Stimulated activated CD8-positive, alpha-beta memory T cell treated with anti-CD3 and anti-CD28 coated beads, Interleukin-2, amount 100 ng/mL, for 48 hours (primary cell): ENCODE measurements at regions not wholly inside any gene's neighbourhood (a gene's known extent, or its start where the extent isn't known, plus 50 kb on each side); places are given as distances from the start of the nearest gene placed in this dataset.

Experiments used
- DNase-seq, 2 donors: peaks; one replicate each; pipeline ENCODE4 v3.0.0-alpha.2; 2020; ENCODE audit warnings: low read depth in 2 of 2

DNA sequence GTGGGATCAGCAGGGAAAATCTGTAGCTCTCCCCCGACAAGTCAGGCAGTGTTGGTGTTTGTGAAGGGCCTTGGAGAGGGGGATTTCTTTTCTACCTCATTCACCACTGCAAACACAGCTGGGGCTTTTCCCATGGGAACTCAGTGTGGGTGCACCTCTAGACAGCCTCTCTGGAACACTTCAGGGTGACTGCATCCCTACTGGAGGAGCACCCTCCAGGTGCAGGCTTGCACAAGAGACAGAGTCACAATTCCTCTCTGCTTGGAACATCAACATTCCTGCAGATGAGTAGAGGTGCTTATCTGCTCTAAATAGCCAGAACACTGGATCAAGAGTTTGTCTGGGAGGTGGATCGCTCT lies 72.7 kb upstream of the AKAP13 start:
- no peak for DNase-seq

DNA sequence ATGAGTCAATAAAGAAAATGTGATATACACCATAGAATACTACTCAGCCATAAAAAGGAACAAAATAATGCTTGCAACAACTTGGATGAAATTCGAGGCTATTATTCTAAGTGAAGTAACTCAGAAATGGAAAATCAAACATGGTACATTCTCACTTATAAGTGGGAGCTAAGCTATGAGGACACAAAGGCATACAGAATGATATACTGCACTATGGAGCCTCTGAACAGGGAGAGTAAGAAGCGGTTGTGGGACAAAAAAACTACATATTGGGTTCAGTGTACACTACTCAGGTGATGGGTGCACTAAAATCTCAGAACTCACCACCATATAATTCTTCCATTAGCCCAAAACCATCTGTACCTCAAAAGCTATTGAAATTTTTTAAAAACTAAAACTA lies 68.8 kb upstream of the AKAP13 start:
- no peak for DNase-seq

DNA sequence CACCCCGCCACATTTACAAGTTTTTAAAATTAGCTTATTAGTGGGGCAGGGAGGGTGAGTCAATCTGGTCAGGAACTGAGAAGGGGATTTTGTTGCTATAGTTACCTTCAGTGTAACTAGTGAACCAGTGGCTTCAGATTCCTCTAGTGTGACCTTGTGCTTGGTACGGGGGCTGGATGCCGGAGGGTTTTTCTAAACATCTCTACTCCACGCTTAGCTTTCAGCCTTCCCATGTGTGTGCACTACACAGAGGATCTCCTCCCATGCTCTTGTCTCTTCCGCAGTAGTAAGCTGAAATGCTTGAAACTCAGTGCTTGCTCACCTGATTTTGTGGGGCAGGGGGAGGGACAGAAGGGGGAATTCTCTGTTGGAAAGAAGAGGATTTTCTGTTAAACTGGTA lies 67.9 kb upstream of the AKAP13 start:
- no peak for DNase-seq

DNA sequence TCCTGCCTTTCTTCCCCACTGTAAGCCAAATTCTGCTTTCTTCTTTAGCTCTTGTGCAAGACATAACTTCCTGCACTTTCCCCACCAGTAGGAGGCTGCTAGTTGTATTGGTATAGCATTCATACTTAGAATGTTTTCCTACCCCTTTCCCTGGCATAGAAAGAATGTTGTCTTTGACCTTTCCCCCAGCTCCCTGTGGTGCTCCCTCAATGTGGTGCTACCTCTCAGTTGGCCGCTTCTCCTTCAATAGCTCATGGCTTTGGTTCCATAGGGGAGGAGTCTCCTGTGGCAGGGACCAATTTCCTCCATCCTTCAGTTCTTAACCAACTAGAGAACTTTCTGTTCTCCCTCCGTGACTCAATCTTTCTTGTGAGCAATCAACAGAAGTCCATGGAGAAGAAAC lies 67.5 kb upstream of the AKAP13 start:
- no peak for DNase-seq

DNA sequence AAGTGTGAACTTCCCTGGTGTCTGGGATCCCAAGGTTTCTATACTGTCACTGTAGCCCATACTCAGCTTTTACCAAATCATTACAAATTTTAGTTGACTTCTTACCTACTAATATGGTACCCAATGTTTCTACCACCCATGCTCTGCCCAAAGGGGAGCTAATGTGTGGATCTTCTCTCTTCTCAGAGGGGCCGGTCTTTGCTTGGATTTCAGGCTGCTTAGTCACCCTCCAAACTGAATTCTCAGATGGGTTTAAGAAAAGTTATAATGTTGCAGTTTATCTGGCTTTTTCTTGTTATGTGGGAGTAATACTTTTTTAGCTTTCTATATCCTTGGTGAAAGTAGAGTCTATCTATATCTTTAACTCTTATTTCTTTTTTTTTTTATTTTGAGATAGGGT lies 67.1 kb upstream of the AKAP13 start:
- DNase-seq, result no peak

DNA sequence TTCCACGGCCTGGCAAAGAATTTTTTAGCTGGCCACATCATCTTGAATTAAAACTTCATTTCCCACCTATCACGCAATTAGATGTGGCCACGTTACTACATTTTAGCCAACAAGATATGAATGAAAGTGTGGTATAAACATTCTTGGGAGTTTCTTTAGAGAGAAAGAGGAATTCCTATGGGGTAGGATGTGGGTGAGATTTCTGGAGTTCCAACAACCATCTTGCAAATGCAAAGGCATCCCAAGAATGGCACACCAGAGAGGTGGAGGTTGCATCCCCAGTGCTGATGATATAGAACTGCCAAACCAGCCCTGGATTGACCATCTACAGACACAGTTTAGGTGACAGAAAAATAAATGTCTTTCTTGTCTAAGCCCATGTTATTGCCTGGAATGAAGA lies 66.3 kb upstream of the AKAP13 start:
- DNase-seq, result no peak

DNA sequence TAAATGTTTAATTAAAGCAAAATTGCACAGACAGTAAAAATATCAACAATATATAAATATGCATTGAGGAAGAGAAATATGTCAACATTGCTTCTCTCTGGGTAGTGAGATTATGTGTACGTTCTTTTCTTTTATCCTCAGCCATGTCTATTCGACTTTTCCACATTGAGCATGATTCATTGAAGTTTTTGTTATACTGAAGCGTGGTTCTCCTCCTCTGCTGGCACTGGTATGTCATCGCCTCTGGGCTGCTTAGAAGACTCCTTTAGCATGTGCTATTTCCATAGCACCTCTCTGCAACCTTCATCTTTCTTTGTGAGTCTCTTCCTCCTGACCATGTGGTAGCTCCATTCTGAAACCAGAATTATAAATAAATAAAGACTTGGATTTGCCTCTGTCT lies 65.8 kb upstream of the AKAP13 start:
- no peak for DNase-seq

DNA sequence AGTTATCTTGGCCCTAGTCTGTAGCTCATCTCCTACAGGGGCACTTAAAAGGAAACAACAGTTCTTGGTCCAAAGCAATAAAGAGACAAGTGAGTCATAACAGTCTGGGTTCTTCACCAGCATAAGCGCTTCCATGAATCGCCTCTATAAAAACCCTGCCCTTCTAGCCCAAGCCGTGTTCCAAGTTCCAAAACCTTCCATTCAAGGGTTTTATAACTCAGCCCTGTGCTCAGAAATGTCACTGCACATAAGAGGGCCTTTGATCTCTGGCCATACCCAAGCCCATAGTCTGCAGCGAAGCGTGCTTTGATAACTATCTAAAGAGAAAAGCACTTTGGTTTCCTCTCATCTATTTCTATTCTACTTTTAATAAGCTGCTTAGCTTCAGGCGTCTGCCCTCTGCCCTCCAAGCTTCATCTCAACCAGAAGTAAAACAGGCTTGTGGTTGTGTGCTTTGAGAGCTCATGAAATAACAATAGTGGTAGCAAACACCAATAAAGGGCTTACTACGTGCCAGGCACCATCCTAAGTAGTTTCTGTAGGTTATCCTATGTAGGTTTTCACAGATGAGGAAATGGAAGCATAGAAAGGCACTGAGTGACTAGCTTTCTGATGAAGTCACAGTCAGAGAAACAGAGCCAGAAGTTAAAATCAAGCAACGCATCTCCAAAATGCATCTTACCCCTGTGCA lies 64.0 kb upstream of the AKAP13 start:
- DNase-seq, result no peak

DNA sequence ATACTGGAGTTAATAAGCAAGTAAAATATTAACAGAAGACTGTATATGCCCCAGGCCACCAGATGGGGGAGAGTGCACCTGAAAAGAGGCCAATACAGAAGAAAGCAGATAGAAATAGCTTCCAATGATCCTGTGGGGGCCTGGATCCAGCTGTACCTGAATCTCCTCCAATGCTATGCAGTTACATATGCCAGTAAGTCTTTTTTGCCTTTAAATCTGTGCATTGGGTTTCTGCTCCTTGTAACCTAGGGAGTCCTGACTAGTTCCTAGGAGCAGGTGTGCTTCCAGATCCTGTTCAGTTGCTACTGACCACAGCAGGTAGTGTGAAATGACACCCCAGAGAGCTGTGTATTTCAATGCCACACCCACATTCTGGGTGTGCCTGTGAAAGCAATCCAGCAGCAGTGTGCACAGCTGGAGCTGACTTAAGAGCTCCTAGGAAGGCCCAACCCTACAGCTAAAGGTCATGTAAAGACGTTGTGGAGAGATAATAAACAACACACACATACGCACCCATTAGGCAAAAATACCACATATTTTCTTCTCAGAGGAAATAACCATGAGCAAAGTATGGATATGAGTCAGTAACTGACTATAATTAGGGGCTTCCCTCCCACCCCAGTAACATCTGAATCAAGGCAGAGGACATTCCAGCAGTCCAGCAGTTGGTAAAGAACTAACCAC lies 62.2 kb upstream of the AKAP13 start:
- no peak for DNase-seq

DNA sequence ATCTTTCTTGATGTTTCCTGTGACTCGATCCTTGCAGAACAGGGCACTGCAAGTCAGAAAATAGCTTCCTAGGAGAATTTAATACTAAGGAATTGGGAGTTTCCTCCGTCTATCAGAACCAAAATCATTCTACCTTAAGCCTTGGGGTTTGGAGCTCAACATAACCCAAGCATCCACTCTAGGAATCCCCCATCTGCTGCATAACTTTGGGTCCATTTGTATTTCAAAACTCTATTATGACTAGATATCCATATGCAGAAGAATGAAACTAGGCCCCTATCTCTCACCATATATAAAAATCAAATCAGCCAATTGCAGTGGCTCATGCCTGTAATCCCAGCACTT lies 61.7 kb upstream of the AKAP13 start:
- DNase-seq, result no peak

DNA sequence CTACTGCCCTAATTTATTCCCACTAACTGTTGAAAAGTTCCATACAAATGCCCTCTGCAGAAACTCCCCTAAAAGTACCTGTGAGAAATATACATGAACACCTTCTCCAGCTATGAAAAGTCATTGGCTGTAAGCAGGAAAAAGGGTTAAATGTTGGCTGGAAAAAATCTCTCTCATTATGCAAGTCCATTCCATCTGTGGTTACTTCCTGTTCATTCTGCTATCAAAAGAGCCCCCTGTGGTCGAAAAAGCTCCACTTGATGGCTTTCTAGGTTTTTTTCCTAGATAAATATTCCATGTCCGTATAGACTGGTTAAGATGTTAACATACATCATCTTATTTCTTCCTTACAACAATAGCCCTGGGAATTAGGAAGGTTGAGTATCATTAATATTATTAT lies 56.2 kb upstream of the AKAP13 start:
- DNase-seq, result no peak

DNA sequence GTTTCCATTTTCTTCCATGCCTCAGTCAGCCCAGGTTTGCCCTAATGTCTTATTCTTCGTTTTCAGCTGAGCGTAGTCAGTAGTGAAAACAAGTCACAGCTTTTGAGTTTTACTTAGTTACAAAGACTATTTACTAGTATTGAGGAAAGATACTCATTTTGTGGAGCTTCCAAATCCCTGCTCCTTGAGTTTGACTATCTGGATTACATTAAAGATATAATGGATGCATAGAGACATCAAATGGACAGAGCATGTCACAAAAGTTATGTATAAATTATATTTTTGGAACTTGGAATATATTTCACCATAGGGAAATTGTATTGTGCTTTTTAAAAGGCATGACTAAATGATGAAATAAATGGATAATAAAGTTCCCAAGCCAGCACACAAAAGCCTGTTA lies 54.6 kb upstream of the AKAP13 start:
- no peak for DNase-seq

DNA sequence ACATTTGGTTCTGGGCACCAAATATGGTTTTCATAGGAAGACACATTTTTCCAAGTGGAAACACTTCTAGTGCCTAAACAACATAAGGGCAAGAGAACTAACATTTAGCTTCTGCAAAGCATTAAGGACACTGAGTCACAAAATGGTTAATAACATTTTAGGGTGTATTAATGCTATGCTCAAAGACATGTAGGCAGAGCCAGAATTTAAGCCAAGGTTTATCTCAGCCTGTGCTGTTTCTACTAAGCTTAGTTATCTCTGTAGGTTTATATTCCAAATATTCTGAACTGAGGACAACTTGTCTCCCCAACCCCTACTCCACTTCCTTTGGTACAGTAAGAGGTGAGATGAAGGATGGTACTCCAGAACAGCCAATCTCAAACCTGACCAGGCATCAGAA lies 54.1 kb upstream of the AKAP13 start:
- DNase-seq, result no peak

DNA sequence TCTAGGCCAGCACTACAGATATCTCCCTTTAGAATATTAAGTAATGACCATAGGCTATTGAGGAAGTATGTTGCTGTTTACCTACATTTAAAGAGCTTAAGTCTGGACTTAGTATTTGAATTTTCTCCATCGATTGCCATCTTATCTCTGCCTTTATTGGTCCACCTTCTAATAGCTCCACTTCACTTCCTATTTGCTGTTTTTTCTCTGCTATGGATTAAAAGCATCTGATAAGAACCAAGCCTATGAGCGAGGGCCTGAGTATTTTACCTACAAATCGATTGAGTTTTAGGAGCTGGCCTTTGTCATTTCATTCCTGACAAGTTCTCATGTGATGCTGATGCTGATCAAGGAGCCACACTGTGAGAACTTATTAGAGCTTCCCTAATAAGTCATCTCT lies 52.6 kb upstream of the AKAP13 start:
- DNase-seq, result no peak

DNA sequence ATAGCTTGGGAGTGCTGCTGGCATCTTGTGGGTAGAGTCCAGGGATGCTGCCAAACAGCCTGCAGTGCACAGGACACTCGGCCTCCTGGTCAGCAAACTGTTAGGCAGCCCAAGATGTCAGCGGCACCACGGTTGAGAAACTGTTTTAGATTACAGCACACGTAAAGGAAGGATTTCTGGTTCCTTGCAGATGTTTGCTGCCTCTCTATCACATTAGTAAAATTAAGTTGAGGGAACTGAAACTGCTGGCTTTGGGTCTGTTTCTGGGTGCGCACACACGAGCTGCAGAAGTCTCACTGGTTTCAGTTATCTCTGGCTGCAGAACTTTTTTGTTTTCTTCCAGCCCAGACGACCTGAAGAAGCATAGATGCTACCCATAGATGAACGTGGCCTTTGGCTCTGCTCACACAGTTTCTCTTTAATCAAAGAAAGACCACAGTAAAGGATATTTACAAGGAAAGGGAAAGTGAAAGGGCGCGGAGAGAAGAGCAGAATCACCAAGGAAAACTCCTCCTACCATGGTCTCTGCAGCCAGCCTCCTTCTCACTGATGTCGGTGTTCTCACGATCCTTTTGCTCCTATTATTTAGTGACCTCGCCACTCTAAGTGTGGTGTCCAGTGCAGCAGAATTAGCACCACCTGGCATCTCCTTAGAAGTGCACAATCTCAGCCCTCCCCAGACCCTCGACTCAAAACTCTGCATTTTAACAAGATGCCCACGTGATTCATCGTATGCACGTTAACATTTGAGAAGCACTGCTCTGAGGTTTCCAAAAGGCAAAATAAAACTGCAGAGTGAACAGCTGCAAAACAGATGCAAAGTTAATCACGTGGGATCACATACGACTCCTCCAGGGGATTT lies 50.6 kb upstream of the AKAP13 start:
- no peak for DNase-seq
